ENCODE measurements at regions not wholly inside any gene's neighbourhood (a gene's known extent, or its start where the extent isn't known, plus 50 kb on each side); places are given as distances from the start of the nearest gene placed in this dataset.

DNA sequence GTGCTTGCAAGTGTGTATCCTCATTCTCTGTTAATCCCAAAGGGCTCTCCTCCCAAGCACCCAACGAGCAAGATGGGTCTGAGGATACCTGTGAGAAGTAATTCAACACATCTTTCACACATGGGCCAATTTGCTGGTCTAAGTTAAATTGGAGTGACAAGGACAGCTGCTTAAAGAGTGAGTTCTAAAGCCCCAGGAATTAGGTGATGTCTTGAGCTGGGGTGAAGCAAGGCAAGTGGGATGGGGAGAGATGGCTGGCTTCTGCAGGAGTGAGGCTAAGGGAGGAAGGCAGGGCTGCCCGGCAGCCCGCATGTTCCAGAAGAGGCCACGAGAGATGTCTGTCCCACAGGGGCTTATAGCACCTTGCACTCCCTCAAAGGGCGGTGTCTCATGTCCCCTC, 288.5 kb downstream of the CDH26 start:
- no peak for DNase-seq
- Histone ChIP-seq H3K36me3 (no peaks in the 10 kb centered on the region), H3K9me3 (ENCODE audit: severe bottlenecking) (no peaks in the 10 kb centered on the region), H3K27ac (no peak overlapping the region), H3K27me3 (ENCODE audit: insufficient read depth, low read depth, severe bottlenecking) (peaks cover 84% of the 10 kb centered on the region), H3K4me3 (ENCODE audit: low read depth, low read length) (no peak overlapping the region)
- TF ChIP-seq, protein P1, sequence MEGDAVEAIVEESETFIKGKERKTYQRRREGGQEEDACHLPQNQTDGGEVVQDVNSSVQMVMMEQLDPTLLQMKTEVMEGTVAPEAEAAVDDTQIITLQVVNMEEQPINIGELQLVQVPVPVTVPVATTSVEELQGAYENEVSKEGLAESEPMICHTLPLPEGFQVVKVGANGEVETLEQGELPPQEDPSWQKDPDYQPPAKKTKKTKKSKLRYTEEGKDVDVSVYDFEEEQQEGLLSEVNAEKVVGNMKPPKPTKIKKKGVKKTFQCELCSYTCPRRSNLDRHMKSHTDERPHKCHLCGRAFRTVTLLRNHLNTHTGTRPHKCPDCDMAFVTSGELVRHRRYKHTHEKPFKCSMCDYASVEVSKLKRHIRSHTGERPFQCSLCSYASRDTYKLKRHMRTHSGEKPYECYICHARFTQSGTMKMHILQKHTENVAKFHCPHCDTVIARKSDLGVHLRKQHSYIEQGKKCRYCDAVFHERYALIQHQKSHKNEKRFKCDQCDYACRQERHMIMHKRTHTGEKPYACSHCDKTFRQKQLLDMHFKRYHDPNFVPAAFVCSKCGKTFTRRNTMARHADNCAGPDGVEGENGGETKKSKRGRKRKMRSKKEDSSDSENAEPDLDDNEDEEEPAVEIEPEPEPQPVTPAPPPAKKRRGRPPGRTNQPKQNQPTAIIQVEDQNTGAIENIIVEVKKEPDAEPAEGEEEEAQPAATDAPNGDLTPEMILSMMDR (IDR thresholded peaks at IDR 0.05; ENCODE audit: low read depth, low read length) = no peak

DNA sequence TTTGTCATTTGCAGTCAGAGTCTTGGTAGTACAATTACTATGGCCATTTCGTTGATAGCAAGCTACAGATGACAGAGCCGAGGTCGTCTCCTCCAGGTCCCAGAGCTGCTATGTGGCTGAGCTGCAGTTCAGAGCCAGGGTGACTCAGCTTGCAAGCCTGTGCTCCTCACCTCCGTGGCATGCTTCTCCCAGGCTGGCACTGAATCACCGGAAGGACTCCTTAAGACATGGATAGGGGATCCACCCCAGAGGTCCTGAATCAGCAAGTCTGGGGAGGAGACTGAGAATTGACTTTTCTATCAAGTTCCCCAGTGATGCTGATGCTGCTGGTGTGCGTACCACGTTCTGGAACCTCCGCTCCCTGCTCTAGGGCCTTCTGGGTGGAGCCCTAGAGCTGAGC, 291.2 kb downstream of the CDH26 start:
- TF ChIP-seq, protein P1 (IDR thresholded peaks at IDR 0.05; ENCODE audit: low read depth, low read length) = no peak
- Histone ChIP-seq H3K4me3 (ENCODE audit: low read depth, low read length) (no peak overlapping the region), H3K36me3 (no peaks in the 10 kb centered on the region), H3K27ac (no peak overlapping the region), H3K9me3 (ENCODE audit: severe bottlenecking) (no peaks in the 10 kb centered on the region), H3K27me3 (ENCODE audit: insufficient read depth, low read depth, severe bottlenecking) (peaks cover 90% of the 10 kb centered on the region)
- no peak for DNase-seq

DNA sequence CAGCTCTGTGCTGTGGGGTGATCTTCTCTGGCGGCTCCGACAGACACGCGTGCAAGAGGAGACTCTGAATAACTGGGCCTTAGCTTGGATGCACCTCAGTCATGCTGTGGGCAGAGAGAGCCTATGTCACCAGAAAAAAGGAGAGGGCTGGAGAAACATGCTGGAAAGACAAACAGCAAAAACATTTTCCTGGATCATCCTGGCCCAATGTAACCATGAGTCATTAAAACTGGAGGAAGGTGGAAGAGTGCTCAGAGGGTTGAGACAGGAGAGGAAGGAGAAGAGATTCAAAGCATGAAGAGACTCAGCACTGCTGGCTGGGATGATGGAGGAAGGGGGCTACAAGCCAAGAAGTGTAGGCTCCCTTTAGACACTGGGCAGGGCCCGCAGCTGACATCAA, 292.0 kb downstream of the CDH26 start:
- Histone ChIP-seq H3K9me3 (ENCODE audit: severe bottlenecking) (no peaks in the 10 kb centered on the region), H3K36me3 (no peaks in the 10 kb centered on the region), H3K4me3 (ENCODE audit: low read depth, low read length) (no peak overlapping the region), H3K27ac (no peak overlapping the region), H3K27me3 (ENCODE audit: insufficient read depth, low read depth, severe bottlenecking) (peaks cover 87% of the 10 kb centered on the region)
- no peak for DNase-seq
- TF ChIP-seq, protein P1 (IDR thresholded peaks at IDR 0.05; ENCODE audit: low read depth, low read length) = no peak

DNA sequence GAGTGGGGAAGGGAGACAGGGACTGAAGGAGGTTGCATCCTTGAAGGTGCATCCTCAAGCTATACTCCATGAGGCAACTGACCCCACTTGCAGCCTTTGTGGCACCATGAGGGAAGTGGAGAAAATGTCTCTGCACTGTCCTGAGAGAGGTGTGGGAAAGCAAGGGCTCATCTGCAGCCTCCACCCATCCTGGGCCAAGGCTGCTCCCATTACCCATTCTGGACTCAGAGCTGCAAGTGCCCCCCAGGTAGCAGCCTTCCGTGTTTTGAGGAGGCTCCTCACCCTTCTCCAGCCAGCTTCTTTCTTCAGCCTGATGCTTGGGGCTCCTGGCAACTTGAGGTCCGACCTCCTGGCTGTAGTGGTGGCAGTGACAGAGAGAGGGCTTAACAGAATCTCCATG, 294.6 kb downstream of the CDH26 start:
- Histone ChIP-seq H3K9me3 (ENCODE audit: severe bottlenecking) (no peaks in the 10 kb centered on the region), H3K27ac (no peak overlapping the region), H3K36me3 (no peaks in the 10 kb centered on the region), H3K4me3 (ENCODE audit: low read depth, low read length) (no peak overlapping the region), H3K27me3 (ENCODE audit: insufficient read depth, low read depth, severe bottlenecking) (peaks cover 86% of the 10 kb centered on the region)
- no peak for DNase-seq
- TF ChIP-seq, protein P1 (IDR thresholded peaks at IDR 0.05; ENCODE audit: low read depth, low read length) = no peak

DNA sequence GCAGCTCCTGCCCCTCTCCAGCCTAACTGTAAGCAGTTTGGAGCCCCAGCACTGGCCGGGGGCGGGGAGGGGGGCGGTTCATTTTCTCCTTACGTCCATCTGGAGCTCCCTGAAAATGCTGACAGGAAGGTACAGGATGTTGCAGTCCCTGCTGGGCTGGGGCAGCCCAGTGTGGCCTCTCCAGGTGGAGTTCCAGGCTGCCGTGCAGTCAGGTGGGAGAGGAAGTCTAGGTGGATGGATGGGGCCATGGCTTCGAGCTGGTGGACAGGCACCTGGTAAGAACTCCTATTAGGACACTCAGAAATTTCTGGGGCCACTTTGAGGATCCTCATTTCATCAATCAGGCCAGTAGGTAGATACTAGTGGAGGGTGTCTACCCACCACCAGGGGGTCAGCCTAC, 295.2 kb downstream of the CDH26 start:
- no peak for DNase-seq
- Histone ChIP-seq H3K36me3 (no peaks in the 10 kb centered on the region), H3K4me3 (ENCODE audit: low read depth, low read length) (no peak overlapping the region), H3K27me3 (ENCODE audit: insufficient read depth, low read depth, severe bottlenecking) (peaks cover 89% of the 10 kb centered on the region), H3K9me3 (ENCODE audit: severe bottlenecking) (no peaks in the 10 kb centered on the region), H3K27ac (no peak overlapping the region)
- TF ChIP-seq, protein P1 (IDR thresholded peaks at IDR 0.05; ENCODE audit: low read depth, low read length) = no peak

DNA sequence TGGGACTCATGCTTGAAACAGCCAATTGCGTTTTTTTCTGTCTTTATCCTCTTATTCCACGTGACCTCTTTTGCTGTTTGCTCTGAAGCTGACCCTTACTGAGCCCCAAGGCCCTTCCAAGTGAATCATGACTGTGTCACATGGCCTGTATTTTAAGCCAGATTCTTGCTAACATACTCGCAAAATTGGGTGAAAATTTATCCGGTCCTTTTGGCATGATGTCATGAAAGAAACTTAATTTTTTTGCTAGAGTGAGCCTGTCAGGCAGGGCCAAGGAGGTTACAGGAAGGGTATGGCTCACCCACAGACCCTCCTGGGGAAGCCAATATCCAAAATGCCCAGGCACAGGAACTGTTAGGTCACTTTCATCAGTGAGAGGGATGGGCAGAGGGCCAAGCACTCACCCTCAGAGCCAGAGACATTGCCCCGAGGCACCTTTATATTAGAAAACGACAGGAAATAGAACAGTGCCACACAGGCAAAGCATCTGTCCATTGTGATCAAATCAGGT, 296.7 kb downstream of the CDH26 start:
- no peak overlapping the region for H3K27ac ChIP-seq
- TF ChIP-seq, protein P1 (IDR thresholded peaks at IDR 0.05; ENCODE audit: low read depth, low read length) = no peak
- H3K9me3 ChIP-seq (ENCODE audit: severe bottlenecking) = no peaks in the 10 kb centered on the region
- peaks cover 86% of the 10 kb centered on the region for H3K27me3 ChIP-seq (ENCODE audit: insufficient read depth, low read depth, severe bottlenecking)
- H3K4me3 ChIP-seq (ENCODE audit: low read depth, low read length) = no peak overlapping the region
- no peak for DNase-seq
- H3K36me3 ChIP-seq = no peaks in the 10 kb centered on the region

Measured in WERI-Rb-1 (cell line).